HG03103 (cell line): ENCODE measurements at regions not wholly inside any gene's neighbourhood (a gene's known extent, or its start where the extent isn't known, plus 50 kb on each side); places are given as distances from the start of the nearest gene placed in this dataset.

Source experiments
- ATAC-seq: cut with Tn5 transposase; IDR thresholded peaks from one replicate; pipeline ENCODE4 v1.9.1; 2021; ENCODE audit warnings: low read depth; ENCODE audit not compliant: unreplicated experiment

DNA sequence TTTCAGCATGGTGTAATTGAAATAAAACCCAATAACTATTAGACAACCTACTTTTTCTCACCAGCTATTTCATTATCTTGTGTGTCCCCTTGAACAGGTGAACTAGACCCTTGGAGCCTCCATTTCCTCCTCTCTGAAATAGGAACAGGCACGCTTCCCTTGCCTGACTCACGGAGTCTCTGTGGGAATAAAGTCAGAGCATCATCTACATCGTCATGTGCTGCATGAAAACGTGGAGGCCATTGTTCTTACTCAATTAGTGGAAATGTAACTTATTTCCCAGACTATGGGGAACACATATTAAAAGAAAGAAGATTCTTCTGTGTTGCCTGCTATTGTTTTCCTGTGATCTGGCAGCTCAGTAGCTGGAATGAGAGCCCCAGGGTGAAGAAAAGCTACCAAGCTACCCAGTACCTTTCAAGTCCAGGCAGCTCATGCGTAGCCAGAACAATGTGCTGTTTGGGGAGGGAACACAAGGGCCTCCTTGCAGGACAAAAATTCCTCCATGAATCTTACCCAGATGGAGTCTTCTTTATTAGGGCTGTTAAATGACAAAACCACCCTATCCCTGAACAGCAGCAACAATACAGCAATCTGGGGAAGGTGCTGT, 59.8 kb downstream of the SOX11 start:
- no peak for ATAC-seq

DNA sequence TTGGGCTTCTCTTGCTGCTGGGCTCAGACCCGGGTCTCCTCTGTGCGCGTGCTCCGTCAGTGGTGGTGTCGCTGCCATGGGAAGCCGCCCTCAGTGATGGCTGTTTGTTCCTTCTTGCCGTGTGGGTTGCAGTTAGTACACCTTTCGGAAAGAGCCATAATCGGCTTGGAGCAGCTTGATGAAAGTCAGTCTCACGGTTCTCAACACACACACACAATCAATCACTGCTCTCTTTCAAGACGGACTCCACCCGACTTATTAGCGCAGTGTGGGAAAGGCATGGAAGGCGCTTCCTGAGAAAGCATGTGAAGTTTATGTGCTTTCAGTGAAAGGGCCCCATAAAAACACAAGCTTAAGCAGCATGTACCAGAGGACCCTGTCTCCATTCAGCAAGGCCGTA, 64.1 kb downstream of the SOX11 start:
- no peak for ATAC-seq

DNA sequence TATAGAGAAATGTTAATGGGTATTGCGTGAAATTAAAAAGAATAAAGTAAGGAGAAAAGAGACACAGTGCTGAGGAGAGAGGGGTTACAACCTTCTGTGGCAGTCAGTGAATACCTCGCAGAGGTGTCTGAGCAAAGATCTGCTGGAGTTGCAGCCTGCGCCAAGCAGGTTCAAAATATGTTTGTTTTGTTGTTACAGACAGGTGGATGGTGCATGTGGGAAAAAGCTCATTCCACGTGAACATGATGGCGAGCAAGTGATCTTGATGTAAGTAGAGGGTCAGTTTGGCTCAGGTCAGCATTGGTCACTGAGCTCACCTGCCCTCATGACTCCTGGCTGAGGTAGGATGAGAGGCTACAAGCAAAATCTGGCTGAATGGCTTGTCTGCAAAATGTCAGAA, 66.2 kb downstream of the SOX11 start:
- ATAC-seq, result no peak

DNA sequence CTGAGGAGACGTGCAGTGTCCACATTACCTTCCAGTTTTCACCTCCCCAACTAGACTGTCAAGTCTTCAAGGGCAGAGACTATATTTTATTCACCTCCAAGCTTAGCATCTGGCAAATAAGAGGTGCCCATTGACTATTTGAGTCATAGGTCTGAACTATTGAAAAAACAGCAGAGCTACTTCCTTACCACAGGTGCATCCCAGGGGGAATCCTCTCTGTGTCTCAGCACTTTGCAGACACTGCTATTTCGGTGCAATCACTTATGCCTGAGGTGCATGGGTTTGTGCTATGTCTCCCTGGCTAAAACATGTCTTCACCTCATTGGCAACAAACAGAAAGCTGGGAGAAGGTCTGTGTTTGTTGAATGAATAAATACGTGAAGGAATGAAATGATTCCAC, 67.8 kb downstream of the SOX11 start:
- ATAC-seq, result no peak

DNA sequence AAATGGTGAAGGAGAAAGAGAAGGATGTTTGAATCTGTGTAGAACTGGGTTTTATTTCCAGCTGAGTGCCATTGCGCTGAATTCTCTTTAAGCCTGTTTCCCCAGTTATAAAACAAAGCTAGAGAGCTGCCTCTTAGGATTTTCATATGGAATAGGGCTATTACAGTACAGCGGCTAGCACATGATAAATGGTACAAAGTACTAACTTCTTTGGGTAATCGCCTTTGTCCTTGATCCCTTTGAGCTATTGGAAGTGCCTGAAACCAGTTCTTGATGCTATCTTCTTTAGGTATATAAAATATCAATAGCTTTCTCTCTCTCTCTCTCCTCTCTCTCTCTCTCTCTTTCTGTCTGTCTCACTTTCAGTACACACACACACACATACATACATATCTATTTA, 71.3 kb downstream of the SOX11 start:
- ATAC-seq, result no peak

- no peak for ATAC-seq
Observed at GRCh38 chr2:5764041-5764440, 71.9 kb downstream of the SOX11 start.

DNA sequence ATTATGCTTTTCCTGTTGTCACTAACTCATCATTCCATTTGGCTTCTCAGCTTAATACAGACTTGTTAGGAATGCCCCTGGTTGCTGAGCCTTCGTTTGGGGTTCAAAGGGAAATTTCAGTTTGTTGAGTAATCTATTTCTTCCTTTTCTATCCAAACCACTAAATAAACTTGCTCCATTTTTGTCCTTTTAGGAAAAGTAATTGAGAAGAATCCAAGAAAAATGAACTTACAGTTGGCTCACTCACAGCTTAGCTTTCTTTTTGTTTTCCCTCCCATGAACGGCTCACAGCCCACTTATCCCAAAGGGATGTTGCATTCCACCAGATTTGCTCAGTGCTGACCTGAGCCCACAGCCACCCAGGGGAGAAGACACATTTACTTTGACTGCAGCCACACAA, 73.9 kb downstream of the SOX11 start:
- ATAC-seq, result no peak

- no peak for ATAC-seq
Observed at GRCh38 chr2:5766561-5766960, 74.4 kb downstream of the SOX11 start.

DNA sequence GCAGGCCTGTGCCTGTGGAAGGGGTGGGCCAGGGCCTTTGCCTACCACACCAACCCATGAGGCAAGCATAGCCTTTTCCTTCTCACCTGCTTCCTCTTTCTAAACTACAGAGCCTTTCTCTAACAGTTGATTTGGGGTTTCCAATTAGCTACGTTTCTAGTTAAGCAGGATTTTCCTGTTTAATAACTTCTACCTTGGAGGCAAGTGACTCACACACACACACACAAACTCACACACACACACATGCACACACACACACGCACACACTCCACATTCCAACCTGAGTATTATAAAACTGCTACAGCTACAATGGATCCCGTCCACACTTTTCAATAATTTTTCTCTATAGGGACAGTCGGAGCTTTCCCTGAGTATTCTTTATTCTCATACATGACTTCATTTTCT, 84.9 kb downstream of the SOX11 start:
- ATAC-seq, result no peak

DNA sequence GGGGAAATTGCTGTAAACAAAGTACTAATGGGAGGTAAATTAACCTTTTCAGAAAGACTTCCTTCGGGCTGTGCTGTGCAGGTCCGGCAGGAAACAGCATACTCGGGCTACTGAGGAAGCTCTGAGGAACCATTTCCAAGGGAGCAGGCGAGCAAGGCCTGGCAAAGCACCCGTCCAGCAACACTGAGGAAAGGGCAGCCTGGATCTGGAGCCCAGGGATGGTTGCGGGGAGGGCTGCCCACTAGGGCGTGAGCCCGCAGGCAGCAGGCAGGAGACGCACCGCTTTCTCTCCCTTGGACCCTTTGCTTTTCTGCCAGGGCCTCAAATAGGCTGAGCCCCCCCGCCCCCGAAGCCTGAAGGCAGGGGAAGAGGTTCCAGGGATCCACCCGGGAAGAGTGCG, 89.5 kb downstream of the SOX11 start:
- no peak for ATAC-seq

DNA sequence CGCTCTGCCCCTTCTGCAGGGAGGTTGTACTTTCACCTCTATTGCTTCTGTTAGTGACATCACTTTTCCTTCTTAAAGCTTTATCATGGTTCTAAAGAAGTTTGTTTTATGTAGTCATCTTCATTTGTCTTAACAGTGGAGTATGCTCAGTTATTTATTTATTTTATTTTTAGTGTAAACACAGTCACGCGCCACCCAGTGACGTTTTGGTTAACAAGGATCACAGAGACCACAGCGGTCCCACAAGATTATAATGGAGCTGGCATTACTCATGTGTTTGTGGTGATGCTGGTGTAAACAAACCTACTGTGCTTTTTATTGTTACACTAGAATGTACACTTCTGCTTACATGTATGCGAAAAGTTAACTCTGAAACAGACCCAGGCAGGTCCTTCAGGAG, 89.9 kb downstream of the SOX11 start:
- ATAC-seq, result no peak

- no peak for ATAC-seq
Observed at GRCh38 chr2:5788447-5788846, 96.3 kb downstream of the SOX11 start.

DNA sequence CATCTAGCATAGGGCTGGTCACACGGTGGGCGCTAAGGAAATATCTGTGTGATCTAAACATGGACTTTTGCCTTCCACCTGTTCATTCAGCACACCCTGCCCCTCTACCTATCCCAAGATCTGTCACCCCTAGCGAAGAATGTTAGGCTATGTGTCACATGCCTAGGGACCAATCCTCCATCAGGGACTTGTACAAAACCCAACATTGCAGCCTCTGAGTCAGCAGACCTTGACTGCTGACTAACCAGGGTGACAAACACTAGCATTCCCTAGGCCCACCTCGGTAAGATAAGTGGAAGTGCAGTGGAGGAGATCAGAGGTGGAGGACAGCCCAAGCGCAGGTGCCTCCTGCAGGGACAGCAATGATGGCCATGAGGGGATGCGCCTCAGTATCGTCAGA, 99.2 kb downstream of the SOX11 start:
- ATAC-seq, result no peak

GRCh38 chr2:5794012-5794411, 101.8 kb downstream of the SOX11 start:
- ATAC-seq, result no peak

DNA sequence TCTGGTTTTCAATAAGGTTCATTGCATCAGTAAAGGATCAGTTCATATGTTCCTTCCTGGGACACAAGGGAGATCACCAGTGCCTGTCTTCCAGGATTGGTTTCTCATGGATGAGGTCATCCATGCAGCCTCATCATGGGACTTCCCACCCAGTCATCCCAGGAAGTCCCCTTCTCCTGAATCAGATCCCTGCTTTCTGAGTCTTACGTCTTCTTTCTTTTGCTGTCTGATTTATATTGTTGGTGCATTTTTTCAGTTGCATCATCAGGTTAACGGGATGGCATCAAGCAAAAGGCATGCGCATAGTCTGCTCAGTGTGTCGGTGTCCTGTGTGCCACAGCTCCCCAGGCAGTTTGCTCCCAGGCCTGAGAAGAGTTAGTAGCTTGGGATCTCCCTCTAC, 105.9 kb downstream of the SOX11 start:
- no peak for ATAC-seq

DNA sequence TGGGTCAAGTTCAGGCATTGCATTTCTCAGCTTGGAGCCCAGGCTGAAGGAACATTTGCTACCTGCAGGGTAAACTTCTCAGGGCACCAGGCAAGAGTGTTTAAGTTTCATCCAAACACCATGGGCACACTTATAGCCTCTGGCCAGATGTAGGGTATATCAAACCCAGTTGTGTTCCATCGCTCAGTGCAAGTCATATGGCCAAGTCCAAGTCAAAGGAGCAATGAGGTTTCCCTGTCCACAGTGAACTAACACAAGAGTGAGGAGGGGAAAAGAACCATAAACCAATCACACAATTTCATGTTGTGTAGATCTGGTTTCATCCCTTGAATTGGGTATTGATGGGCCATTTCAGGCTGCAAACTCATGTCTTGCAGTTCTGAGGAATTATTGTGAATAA, 107.2 kb downstream of the SOX11 start:
- ATAC-seq, result no peak

GRCh38 chr2:5803547-5803946, 111.4 kb downstream of the SOX11 start:
- ATAC-seq, result no peak

GRCh38 chr2:5818961-5819600, 126.9 kb downstream of the SOX11 start:
- no peak for ATAC-seq

DNA sequence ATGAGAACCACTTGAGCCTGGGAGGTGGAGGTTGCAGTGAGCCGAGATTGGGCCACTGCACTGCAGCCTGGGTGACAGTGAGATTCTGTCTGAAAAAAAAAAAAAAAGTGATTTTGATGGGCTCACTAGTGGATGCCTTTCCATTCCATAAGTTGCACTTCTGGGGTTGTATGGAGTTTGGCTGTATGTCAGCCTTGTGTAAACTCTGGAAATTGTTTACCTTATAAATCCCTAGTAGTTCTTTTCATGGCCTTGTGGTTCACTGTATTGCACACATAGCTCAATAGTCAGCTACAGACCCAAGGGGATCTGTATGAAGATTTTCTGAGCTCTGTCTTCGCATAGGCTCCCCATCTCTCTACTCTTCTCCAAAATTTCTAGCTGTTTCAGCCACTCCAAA, 131.9 kb downstream of the SOX11 start:
- no peak for ATAC-seq

GRCh38 chr2:5825686-5826085, 133.5 kb downstream of the SOX11 start:
- ATAC-seq, result no peak

GRCh38 chr2:5826979-5827655, 134.9 kb downstream of the SOX11 start:
- ATAC-seq, result no peak

GRCh38 chr2:5834501-5834900, 142.3 kb downstream of the SOX11 start:
- no peak for ATAC-seq
